GM06990 (cell line): ENCODE measurements at regions not wholly inside any gene's neighbourhood (a gene's known extent, or its start where the extent isn't known, plus 50 kb on each side); places are given as distances from the start of the nearest gene placed in this dataset.

ENCODE experiments used
- DNase-seq: peaks from one replicate; pipeline ENCODE4 v3.0.0-alpha.2; 2011; ENCODE audit not compliant: insufficient read length; ENCODE audit errors: extremely low read depth
- H3K27me3 ChIP-seq: replicated peaks from 2 replicates; pipeline ENCODE4 v1.6.0; 2011; ENCODE audit warnings: low read length; ENCODE audit not compliant: control insufficient read depth, insufficient read depth
- H3K36me3 ChIP-seq: 2 replicates; pipeline ENCODE4 v1.5.1; 2011; ENCODE audit warnings: low read length; ENCODE audit not compliant: control insufficient read depth, insufficient read depth
- H3K4me3 ChIP-seq: replicated peaks from 2 replicates; pipeline ENCODE4 v1.5.1; 2011; ENCODE audit warnings: low read depth, mild to moderate bottlenecking, control low read depth, low read length
- CTCF ChIP-seq: IDR thresholded peaks from 2 replicates; pipeline ENCODE4 v1.5.1; 2011; ENCODE audit warnings: low read length, control low read depth, mild to moderate bottlenecking, inconsistent platforms; ENCODE audit not compliant: insufficient read depth, poor library complexity, severe bottlenecking

GRCh38 chr10:120282421-120282820 is 174.6 kb upstream of the PLPP4 start:
- no peak for DNase-seq
- Histone ChIP-seq H3K36me3 (no peaks in the 10 kb centered on the region), H3K4me3 (no peak overlapping the region), H3K27me3 (no peaks in the 10 kb centered on the region)
- TF ChIP-seq CTCF, result no peak

- Histone ChIP-seq H3K4me3 (no peak overlapping the region), H3K36me3 (no peaks in the 10 kb centered on the region), H3K27me3 (no peaks in the 10 kb centered on the region)
- no peak for DNase-seq
- TF ChIP-seq CTCF, result no peak
Observed at GRCh38 chr10:120282846-120283492, 174.1 kb upstream of the PLPP4 start.

- Histone ChIP-seq H3K36me3 (no peaks in the 10 kb centered on the region), H3K4me3 (no peak overlapping the region), H3K27me3 (no peaks in the 10 kb centered on the region)
- no peak for TF ChIP-seq CTCF
- DNase-seq, result no peak
Observed at GRCh38 chr10:120285408-120285807, 171.6 kb upstream of the PLPP4 start.

- H3K36me3 ChIP-seq, result no peaks in the 10 kb centered on the region
- TF ChIP-seq CTCF, result no peak
- no peak for DNase-seq
- no peaks in the 10 kb centered on the region for H3K27me3 ChIP-seq
- no peak overlapping the region for H3K4me3 ChIP-seq
Observed at GRCh38 chr10:120286280-120286679, 170.7 kb upstream of the PLPP4 start.

- Histone ChIP-seq H3K36me3 (no peaks in the 10 kb centered on the region), H3K27me3 (no peaks in the 10 kb centered on the region; the same call in 1 of the 2 replicates), H3K4me3 (no peak overlapping the region)
- no peak for TF ChIP-seq CTCF
- DNase-seq, result no peak
Observed at GRCh38 chr10:120300513-120300912, 156.5 kb upstream of the PLPP4 start.

- no peak for TF ChIP-seq CTCF
- DNase-seq, result no peak
- no peaks in the 10 kb centered on the region; the same call in 1 of the 2 replicates for H3K27me3 ChIP-seq
Observed at GRCh38 chr10:120308589-120308988, 148.4 kb upstream of the PLPP4 start.

More at GRCh38 chr10:120308589-120308988, 148.4 kb upstream of the PLPP4 start:
- no peaks in the 10 kb centered on the region for H3K36me3 ChIP-seq
- H3K4me3 ChIP-seq, result no peak overlapping the region
